Stimulated activated CD4-positive, alpha-beta T cell treated with anti-CD3 and anti-CD28 coated beads, Interleukin-2, amount 100 ng/mL, for 24 hours (primary cell): ENCODE measurements at regions not wholly inside any gene's neighbourhood (a gene's known extent, or its start where the extent isn't known, plus 50 kb on each side); places are given as distances from the start of the nearest gene placed in this dataset.

Source experiments
- DNase-seq, 2 donors: peaks; one replicate each; pipeline ENCODE4 v3.0.0-alpha.2; 2020

- no peak for DNase-seq
Observed at GRCh38 chr22:34437140-34437539, 516.9 kb upstream of the LARGE1 start.

DNA sequence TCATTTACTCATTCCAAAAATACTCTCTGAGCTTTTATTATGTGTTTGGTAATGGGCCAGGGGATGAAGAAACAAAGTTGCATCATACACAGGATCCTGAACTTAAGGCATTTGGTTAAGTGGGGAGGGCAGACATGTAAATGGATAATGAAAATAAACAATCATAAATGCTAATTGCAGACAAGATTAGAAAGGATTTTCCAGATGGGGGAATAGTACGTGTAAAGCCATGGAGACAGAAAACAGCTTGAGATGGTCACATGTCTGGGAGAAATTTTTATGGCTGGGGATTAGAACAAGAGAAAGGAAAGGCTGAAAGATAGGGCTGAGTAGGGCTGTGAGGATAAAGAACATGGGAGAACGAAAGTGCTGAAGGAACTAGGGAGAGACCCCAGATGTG lies 534.3 kb upstream of the LARGE1 start:
- DNase-seq: no peak

- no peak for DNase-seq
Observed at GRCh38 chr22:34462795-34463194, 542.5 kb upstream of the LARGE1 start.

DNA sequence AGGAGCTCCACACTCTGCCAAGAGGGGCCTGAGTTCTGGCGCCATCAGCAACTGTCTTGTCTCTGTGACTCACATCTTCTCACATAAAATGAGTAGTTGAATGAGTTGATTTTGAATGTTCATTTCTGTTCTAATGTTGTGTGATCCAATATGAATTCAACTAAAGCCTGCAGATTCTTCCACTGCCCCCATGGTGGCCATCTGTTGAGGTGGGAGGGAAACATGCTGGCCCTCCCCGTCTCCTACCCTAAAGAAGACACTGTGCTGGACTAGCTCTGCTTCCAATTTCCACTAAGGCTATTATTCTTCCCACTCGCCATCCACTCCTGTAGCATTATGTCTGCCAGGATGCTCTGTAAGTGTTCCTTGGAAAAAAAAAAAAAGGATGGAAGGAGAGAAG lies 555.6 kb upstream of the LARGE1 start:
- DNase-seq: no peak

DNA sequence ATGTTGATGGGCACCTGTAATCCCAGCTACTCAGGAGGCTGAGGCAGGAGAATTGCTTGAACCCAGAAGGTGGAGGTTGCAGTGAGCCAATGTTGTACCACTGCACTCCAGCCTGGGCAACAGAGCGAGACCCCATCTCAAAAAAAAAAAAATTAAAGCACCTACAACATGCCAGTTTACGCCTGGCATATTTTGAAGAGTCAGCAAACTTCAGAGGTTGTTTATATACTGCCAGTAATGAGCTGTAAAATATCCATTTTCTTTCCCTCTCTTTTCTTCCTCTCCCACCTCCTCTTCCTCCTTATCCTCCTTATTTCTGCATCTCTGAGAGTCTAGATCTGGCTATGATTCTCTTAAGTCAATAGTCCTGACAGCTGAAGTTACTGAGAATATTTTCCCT lies 556.5 kb upstream of the LARGE1 start:
- DNase-seq: no peak

GRCh38 chr22:34481090-34481489 lies 560.8 kb upstream of the LARGE1 start:
- no peak for DNase-seq

- DNase-seq: no peak
Observed at GRCh38 chr22:34486381-34486780, 566.1 kb upstream of the LARGE1 start.

GRCh38 chr22:34489861-34490260 lies 569.6 kb upstream of the LARGE1 start:
- no peak for DNase-seq

- no peak for DNase-seq
Observed at GRCh38 chr22:34490886-34491285, 570.6 kb upstream of the LARGE1 start.

GRCh38 chr22:34493486-34493885 lies 572.5 kb upstream of the ISX start:
- DNase-seq: no peak

DNA sequence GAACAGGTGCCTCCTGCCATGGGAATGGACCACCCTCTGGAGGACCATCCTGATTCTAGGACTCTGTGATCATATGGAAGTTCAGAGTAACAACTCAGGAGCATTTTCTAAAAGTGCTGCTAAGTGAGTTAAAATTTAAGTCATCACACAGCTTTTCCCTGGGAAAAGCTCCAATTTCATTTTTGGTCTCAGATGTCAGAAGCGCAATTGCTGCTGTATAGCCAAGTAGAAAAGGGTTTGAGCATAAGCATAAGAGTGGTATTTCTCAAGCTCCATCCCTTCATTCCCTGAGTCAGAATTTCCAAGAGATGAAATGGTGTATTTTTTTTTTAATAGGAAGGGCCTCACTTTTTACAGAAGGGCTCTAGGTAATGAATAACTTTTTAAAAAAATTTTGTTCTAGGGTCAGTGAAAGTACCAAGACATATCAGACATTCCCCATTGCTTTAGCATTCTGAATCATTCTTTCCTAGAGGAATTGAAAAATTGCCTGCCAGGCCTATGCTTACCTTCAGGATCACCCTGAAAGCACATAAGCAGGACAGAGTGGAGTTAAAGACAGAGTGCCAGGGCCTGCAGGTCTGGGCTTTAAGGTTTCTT lies 564.5 kb upstream of the ISX start:
- DNase-seq: no peak

DNA sequence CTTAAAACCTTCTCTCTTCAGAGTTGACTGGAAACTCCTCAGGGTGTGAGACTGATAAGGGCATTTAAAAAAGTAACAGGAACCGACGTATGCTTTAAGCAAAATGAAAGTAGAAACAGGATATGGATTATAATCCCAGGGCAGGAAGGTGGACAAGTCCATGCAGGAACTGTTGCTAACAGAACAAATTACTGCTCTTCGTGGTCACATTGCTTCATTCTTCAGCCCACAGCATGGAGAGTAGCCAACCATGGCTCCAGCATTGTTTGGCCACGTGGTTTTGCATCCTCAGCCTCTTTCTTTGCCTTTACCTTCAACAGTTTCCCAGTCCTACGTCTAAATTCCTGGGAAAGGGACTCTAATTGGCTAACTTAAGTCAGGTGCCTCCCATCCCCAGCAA lies 563.1 kb upstream of the ISX start:
- no peak for DNase-seq

- no peak for DNase-seq
Observed at GRCh38 chr22:34508797-34509196, 557.2 kb upstream of the ISX start.

- DNase-seq: no peak
Observed at GRCh38 chr22:34526681-34527080, 539.3 kb upstream of the ISX start.

- no peak for DNase-seq
Observed at GRCh38 chr22:34534101-34534500, 531.9 kb upstream of the ISX start.

DNA sequence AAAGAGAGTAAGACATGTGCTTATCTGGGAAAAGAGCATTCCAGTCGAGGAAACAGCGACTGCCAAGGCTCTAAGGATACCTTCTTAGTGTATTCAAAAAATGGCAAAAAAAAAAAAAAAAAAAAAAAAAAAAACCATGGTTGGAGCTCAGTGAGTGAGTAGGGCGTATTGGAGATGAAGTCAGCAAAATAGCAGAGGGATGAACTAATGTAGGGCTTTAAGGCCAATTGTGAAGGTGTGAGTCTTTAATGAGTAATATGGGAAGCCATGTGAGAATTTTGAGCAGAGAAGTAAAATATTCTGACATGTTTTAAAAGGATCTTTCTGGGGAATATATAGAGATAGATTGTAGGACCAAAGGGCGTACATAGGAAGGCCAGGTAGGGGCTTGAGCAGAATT lies 498.6 kb upstream of the ISX start:
- no peak for DNase-seq

DNA sequence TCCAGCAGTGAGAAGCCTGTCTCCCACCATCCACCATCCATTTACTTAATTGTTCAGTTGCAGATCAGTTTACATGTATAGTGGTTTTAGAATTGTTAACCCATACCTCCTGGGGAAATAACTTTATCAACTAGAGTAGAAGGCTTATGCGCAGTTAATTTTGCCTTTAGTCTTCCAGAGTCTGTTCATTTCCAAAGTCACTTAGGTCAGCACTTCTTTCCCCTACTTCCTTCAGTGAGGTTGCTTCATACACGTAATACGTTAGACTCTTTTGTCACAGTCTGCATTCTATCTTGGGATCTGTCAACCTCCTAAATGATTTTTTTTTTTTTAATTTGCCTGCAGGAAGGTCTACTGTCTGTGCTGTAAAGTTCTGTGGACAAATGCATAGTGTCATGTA lies 495.6 kb upstream of the ISX start:
- DNase-seq: no peak

GRCh38 chr22:34579519-34579918 lies 486.4 kb upstream of the ISX start:
- no peak for DNase-seq

DNA sequence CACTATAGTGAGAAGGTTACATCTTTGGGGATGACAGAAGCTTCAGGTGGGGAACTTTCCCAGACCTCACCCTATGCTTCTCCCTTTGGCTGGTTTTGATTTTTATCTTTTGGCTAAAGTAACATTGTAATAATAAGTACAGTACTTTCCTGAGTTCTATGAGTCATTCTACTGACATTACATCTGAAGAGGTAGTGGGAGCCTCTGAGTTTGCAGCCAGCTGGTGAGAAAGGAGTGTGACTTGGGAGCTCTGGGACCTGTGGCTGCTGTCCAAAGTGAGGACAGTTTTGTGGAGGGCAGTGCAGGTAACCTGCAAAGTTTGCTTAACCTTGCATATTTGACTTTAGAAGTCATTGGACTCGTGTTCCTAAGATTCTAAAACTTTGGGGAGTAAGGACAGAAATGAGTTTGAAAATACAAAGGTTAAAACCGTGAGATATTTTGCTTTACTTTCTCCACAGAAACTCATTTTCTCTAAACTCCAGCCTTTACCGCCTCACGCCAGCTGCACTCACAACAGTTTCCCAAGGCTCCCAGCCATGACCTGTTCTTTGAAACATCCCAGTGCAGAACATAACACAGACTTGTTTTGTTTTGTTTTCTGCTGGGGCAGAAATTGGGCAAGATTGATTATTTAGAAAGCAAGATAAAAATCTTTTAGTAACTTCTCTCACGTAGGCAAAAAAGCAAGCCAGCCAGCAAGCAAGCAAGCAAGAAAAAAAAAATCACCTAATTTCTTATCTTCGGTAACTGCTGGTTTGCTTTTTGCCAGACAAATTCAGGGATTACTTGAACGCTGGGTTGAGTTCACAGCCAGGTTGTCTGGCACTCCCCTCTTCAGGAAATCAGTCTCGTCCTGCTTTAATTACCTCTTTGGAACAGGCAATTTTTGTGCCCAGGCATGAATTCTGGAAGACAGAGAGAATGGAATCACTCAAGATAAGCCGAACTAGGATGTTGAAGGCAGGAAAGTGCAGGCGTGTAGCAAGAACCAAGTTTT lies 478.3 kb upstream of the ISX start:
- no peak for DNase-seq

GRCh38 chr22:34588871-34589545 lies 476.9 kb upstream of the ISX start:
- DNase-seq: no peak

- no peak for DNase-seq
Observed at GRCh38 chr22:34592123-34592740, 473.7 kb upstream of the ISX start.

GRCh38 chr22:34599567-34599966 lies 466.4 kb upstream of the ISX start:
- DNase-seq: no peak

DNA sequence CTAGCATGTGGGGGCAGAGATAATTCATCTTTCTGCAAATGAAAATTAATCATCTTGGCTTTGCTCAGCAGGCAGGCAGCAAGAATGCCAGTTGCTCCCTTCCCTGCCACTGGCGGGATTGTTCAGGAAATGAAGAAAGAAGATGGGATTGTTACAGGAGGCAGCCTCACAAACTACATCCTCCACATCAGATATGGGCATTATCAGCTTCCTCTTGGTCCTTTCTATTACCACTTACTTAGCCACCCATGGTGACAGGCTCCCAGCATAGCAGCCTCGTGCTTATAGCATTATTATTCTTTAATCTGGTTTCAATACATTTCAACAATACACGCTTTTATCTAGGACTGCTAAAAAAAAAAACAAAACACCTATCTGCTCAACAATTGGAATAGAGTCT lies 461.6 kb upstream of the ISX start:
- no peak for DNase-seq
